Liver (tissue), 8 donors: ENCODE measurements at regions not wholly inside any gene's neighbourhood (a gene's known extent, or its start where the extent isn't known, plus 50 kb on each side); places are given as distances from the start of the nearest gene placed in this dataset.

Experiments used
- DNase-seq: peaks from one replicate; pipeline ENCODE4 v3.0.0-alpha.2; 2017; ENCODE audit warnings: low spot score
- H3K27ac ChIP-seq, 2 donors: one replicate each; pipeline ENCODE4 v1.7.0; 2013; ENCODE audit warnings: inconsistent platforms in 2 of 2, low read length in 2 of 2, control low read depth in 1 of 2, low read depth in 1 of 2, mild to moderate bottlenecking in 1 of 2
- H3K27me3 ChIP-seq, 4 donors: one replicate each; pipeline versions ENCODE4 v1.6.1 to v1.7.0; 2013; ENCODE audit warnings: low read length in 3 of 4, inconsistent platforms in 1 of 4, mild to moderate bottlenecking in 1 of 4, moderate library complexity in 1 of 4; ENCODE audit not compliant: control insufficient read depth in 4 of 4, insufficient read depth in 4 of 4
- H3K36me3 ChIP-seq, 4 donors: one replicate each; pipeline versions ENCODE4 v1.6.1 to v1.7.0; 2013; ENCODE audit warnings: low read length in 3 of 4, mild to moderate bottlenecking in 3 of 4, low read depth in 1 of 4, moderate library complexity in 1 of 4; ENCODE audit not compliant: control insufficient read depth in 4 of 4, insufficient read depth in 3 of 4
- H3K4me1 ChIP-seq, 4 donors: one replicate each; pipeline versions ENCODE4 v1.6.1 to v1.7.0; 2013; ENCODE audit warnings: low read length in 3 of 4, mild to moderate bottlenecking in 3 of 4, moderate library complexity in 1 of 4; ENCODE audit not compliant: control insufficient read depth in 4 of 4, insufficient read depth in 4 of 4
- H3K4me3 ChIP-seq, 3 donors: one replicate each; pipeline versions ENCODE4 v1.6.1 to v1.7.0; 2013; ENCODE audit warnings: low read length in 3 of 3, control low read depth in 1 of 3, low read depth in 1 of 3, mild to moderate bottlenecking in 1 of 3
- H3K9ac ChIP-seq, 2 donors: one replicate each; pipeline ENCODE4 v1.7.0; 2013; ENCODE audit warnings: low read length in 2 of 2, mild to moderate bottlenecking in 2 of 2, moderate library complexity in 2 of 2, control low read depth in 1 of 2, low read depth in 1 of 2
- H3K9me3 ChIP-seq, 4 donors: one replicate each; pipeline versions ENCODE4 v1.6.1 to v1.7.0; 2013; ENCODE audit warnings: low read length in 3 of 4; ENCODE audit not compliant: control insufficient read depth in 4 of 4
- CTCF ChIP-seq: fragments of 150-350 bp; IDR thresholded peaks from 2 replicates; pipeline ENCODE4 v1.5.1; 2017; ENCODE audit warnings: improper control_type of control experiment, low read depth, low read length; ENCODE audit not compliant: missing input control
- EGR1 ChIP-seq, 2 donors: IDR thresholded peaks; 2 replicates each; pipeline ENCODE4 v1.6.1; 2016 to 2018; ENCODE audit warnings: antibody characterized with exemption in 2 of 2, low read depth in 2 of 2
- FOXA1 ChIP-seq: IDR thresholded peaks from 2 replicates; pipeline ENCODE4 v1.6.1; 2016; ENCODE audit warnings: antibody characterized with exemption
- FOXA2 ChIP-seq: IDR thresholded peaks from 2 replicates; pipeline ENCODE4 v1.6.1; 2016; ENCODE audit warnings: antibody characterized with exemption
- GABPA ChIP-seq, 2 donors: IDR thresholded peaks in 1 of 2; conservative IDR thresholded peaks in 1 of 2; 2 replicates each; pipeline ENCODE4 v1.6.1; 2016; ENCODE audit warnings: antibody characterized with exemption in 2 of 2, mild to moderate bottlenecking in 1 of 2, moderate library complexity in 1 of 2
- HNF4A ChIP-seq, 2 donors: conservative IDR thresholded peaks; 2 replicates each; pipeline ENCODE4 v1.6.1; 2016; ENCODE audit warnings: antibody characterized with exemption in 2 of 2, mild to moderate bottlenecking in 2 of 2
- HNF4G ChIP-seq: IDR thresholded peaks from 2 replicates; pipeline ENCODE4 v1.6.1; 2016; ENCODE audit warnings: antibody characterized with exemption
- JUND ChIP-seq, 2 donors: IDR thresholded peaks; 2 replicates each; pipeline ENCODE4 v1.6.1; 2016; ENCODE audit warnings: antibody characterized with exemption in 2 of 2
- MAX ChIP-seq: IDR thresholded peaks from 2 replicates; pipeline ENCODE4 v1.6.1; 2016; ENCODE audit warnings: antibody characterized with exemption
- NR2F2 ChIP-seq: IDR thresholded peaks from 2 replicates; pipeline ENCODE4 v1.6.1; 2016; ENCODE audit warnings: antibody characterized with exemption
- RAD21 ChIP-seq, 2 donors: IDR thresholded peaks; 2 replicates each; pipeline ENCODE4 v1.6.1; 2016; ENCODE audit warnings: antibody characterized with exemption in 2 of 2, mild to moderate bottlenecking in 2 of 2
- RXRA ChIP-seq, 2 donors: IDR thresholded peaks; 2 replicates each; pipeline ENCODE4 v1.6.1; 2017 to 2018; ENCODE audit warnings: antibody characterized with exemption in 2 of 2, mild to moderate bottlenecking in 1 of 2
- SP1 ChIP-seq: IDR thresholded peaks from 2 replicates; pipeline ENCODE4 v1.6.1; 2018; ENCODE audit warnings: antibody characterized with exemption, mild to moderate bottlenecking
- TAF1 ChIP-seq: conservative IDR thresholded peaks from 2 replicates; pipeline ENCODE4 v1.6.1; 2016; ENCODE audit warnings: antibody characterized with exemption, mild to moderate bottlenecking
- YY1 ChIP-seq: IDR thresholded peaks from 2 replicates; pipeline ENCODE4 v1.6.1; 2016; ENCODE audit warnings: antibody characterized with exemption, mild to moderate bottlenecking
- WGBS: extraction: QIAGEN DNeasy Blood & Tissue Kit; methylation state at CpG from one replicate; pipeline ENCODE4 v1.1.7; 2013; 5-methylcytosine and 5-hydroxymethylcytosine counted together
- TF ChIP-seq, protein P1 (sequence below): IDR thresholded peaks from 2 replicates; pipeline ENCODE4 v1.6.1; 2016; ENCODE audit warnings: antibody characterized with exemption, mild to moderate bottlenecking
- TF ChIP-seq, protein P2 (sequence below): IDR thresholded peaks from 2 replicates; pipeline ENCODE4 v1.6.1; 2016; ENCODE audit warnings: antibody characterized with exemption
- TF ChIP-seq, protein P3 (sequence below): IDR thresholded peaks from 2 replicates; pipeline ENCODE4 v1.6.1; 2016; ENCODE audit warnings: antibody characterized with exemption
- donor health status: healthy.
- donor health status: healthy.
- donor health status: healthy.
- donor health status: healthy.
- donor health status: healthy.

- Histone ChIP-seq H3K4me3 (no peak overlapping the region), H3K36me3 (no peaks in the 10 kb centered on the region), H3K27me3 (peaks cover 0 to 3% (median 0%) of the 10 kb centered on the region in 4 donors), H3K9me3 (peaks cover 0 to 2% (median 0%) of the 10 kb centered on the region in 4 donors), H3K4me1 (no peaks in the 10 kb centered on the region), H3K9ac (no peak overlapping the region), H3K27ac (no peak overlapping the region)
- TF ChIP-seq YY1 (no peak), MAX (no peak), HNF4G (no peak)
- TF ChIP-seq, protein P1, sequence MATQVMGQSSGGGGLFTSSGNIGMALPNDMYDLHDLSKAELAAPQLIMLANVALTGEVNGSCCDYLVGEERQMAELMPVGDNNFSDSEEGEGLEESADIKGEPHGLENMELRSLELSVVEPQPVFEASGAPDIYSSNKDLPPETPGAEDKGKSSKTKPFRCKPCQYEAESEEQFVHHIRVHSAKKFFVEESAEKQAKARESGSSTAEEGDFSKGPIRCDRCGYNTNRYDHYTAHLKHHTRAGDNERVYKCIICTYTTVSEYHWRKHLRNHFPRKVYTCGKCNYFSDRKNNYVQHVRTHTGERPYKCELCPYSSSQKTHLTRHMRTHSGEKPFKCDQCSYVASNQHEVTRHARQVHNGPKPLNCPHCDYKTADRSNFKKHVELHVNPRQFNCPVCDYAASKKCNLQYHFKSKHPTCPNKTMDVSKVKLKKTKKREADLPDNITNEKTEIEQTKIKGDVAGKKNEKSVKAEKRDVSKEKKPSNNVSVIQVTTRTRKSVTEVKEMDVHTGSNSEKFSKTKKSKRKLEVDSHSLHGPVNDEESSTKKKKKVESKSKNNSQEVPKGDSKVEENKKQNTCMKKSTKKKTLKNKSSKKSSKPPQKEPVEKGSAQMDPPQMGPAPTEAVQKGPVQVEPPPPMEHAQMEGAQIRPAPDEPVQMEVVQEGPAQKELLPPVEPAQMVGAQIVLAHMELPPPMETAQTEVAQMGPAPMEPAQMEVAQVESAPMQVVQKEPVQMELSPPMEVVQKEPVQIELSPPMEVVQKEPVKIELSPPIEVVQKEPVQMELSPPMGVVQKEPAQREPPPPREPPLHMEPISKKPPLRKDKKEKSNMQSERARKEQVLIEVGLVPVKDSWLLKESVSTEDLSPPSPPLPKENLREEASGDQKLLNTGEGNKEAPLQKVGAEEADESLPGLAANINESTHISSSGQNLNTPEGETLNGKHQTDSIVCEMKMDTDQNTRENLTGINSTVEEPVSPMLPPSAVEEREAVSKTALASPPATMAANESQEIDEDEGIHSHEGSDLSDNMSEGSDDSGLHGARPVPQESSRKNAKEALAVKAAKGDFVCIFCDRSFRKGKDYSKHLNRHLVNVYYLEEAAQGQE: no peak
- TF ChIP-seq, protein P2, sequence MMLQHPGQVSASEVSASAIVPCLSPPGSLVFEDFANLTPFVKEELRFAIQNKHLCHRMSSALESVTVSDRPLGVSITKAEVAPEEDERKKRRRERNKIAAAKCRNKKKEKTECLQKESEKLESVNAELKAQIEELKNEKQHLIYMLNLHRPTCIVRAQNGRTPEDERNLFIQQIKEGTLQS: no peak
- DNase-seq: no peak
- 60% methylated on average over 2 of the region's 2 CpGs for WGBS
Measured at GRCh38 chr7:131726031-131726430, 169.6 kb upstream of the PODXL start.

GRCh38 chr7:131724776-131725345 lies 168.4 kb upstream of the PODXL start:
- no peak overlapping the region for H3K9ac ChIP-seq
- no peak overlapping the region for H3K27ac ChIP-seq
- H3K4me1 ChIP-seq: no peaks in the 10 kb centered on the region
- no peak overlapping the region for H3K4me3 ChIP-seq
- no peaks in the 10 kb centered on the region for H3K36me3 ChIP-seq
- TF ChIP-seq NR2F2: no peak
- TF ChIP-seq, protein P1: no peak
- TF ChIP-seq RAD21 (IDR thresholded peaks at IDR 0.05): no peak
- TF ChIP-seq HNF4A (conservative IDR thresholded peaks at IDR 0.05): no peak
- TF ChIP-seq EGR1 (IDR thresholded peaks at IDR 0.05; ENCODE audit: low read depth in 2 of 2): no peak
- TF ChIP-seq, protein P2: no peak
- TF ChIP-seq FOXA1: no peak
- TF ChIP-seq, protein P3, sequence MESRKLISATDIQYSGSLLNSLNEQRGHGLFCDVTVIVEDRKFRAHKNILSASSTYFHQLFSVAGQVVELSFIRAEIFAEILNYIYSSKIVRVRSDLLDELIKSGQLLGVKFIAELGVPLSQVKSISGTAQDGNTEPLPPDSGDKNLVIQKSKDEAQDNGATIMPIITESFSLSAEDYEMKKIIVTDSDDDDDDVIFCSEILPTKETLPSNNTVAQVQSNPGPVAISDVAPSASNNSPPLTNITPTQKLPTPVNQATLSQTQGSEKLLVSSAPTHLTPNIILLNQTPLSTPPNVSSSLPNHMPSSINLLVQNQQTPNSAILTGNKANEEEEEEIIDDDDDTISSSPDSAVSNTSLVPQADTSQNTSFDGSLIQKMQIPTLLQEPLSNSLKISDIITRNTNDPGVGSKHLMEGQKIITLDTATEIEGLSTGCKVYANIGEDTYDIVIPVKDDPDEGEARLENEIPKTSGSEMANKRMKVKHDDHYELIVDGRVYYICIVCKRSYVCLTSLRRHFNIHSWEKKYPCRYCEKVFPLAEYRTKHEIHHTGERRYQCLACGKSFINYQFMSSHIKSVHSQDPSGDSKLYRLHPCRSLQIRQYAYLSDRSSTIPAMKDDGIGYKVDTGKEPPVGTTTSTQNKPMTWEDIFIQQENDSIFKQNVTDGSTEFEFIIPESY: no peak
- no peak for TF ChIP-seq TAF1
- TF ChIP-seq YY1: no peak
- no peak for TF ChIP-seq JUND (IDR thresholded peaks at IDR 0.05)
- no peak for TF ChIP-seq CTCF
- TF ChIP-seq FOXA2: no peak
- no peak for TF ChIP-seq GABPA (IDR thresholded peaks at IDR 0.05 in 1 of 2, conservative IDR thresholded peaks at IDR 0.05 in 1 of 2)
- no peak for TF ChIP-seq HNF4G
- no peak for TF ChIP-seq MAX
- no peak for TF ChIP-seq RXRA (IDR thresholded peaks at IDR 0.05)
- no peak for TF ChIP-seq SP1
- DNase-seq: no peak
- H3K9me3 ChIP-seq: peaks cover 0 to 2% (median 0%) of the 10 kb centered on the region in 4 donors
- H3K27me3 ChIP-seq: peaks cover 0 to 3% (median 0%) of the 10 kb centered on the region in 4 donors
- 78% methylated on average over 4 of the region's 4 CpGs for WGBS
